GM12878 (cell line): ENCODE measurements at regions not wholly inside any gene's neighbourhood (a gene's known extent, or its start where the extent isn't known, plus 50 kb on each side); places are given as distances from the start of the nearest gene placed in this dataset.

Experiments
- ATF2 ChIP-seq: IDR thresholded peaks from 2 replicates; pipeline ENCODE4 v1.6.1; 2012; ENCODE audit warnings: low read length, inconsistent platforms
- BMI1 ChIP-seq: fragments of 450-650 bp; IDR thresholded peaks from 2 replicates; pipeline ENCODE4 v1.6.1; 2016; ENCODE audit warnings: mild to moderate bottlenecking, moderate library complexity, borderline replicate concordance
- CUX1 ChIP-seq: IDR thresholded peaks from 2 replicates; pipeline ENCODE4 v1.6.1; 2012; ENCODE audit warnings: improper control_type of control experiment, low read depth, low read length; ENCODE audit not compliant: insufficient replicate concordance
- E2F8 ChIP-seq: fragments of 450-650 bp; IDR thresholded peaks from 2 replicates; pipeline ENCODE4 v1.6.1; 2018; ENCODE audit warnings: mild to moderate bottlenecking, low read depth, moderate library complexity; ENCODE audit not compliant: partially characterized antibody
- HCFC1 ChIP-seq: fragments of 150-350 bp; IDR thresholded peaks from 2 replicates; pipeline ENCODE4 v1.6.1; 2014; ENCODE audit warnings: low read length
- HDGF ChIP-seq: fragments of 450-650 bp; IDR thresholded peaks from 2 replicates; pipeline ENCODE4 v1.6.1; 2016; ENCODE audit warnings: antibody characterized with exemption
- IRF4 ChIP-seq: IDR thresholded peaks from 2 replicates; pipeline ENCODE4 v1.6.1; 2011; ENCODE audit warnings: low read depth, low read length
- MAX ChIP-seq: IDR thresholded peaks from 2 replicates; pipeline ENCODE4 v1.6.1; 2012; ENCODE audit warnings: low read depth, low read length, improper control_type of control experiment
- NFXL1 ChIP-seq: fragments of 450-650 bp; IDR thresholded peaks from 2 replicates; pipeline ENCODE4 v1.6.1; 2017; ENCODE audit warnings: antibody characterized with exemption, mild to moderate bottlenecking, borderline replicate concordance
- PKNOX1 ChIP-seq: fragments of 450-650 bp; IDR thresholded peaks from 2 replicates; pipeline ENCODE4 v1.6.1; 2016; ENCODE audit warnings: mild to moderate bottlenecking
- SKIL ChIP-seq: fragments of 450-650 bp; IDR thresholded peaks from 2 replicates; pipeline ENCODE4 v1.6.1; 2017; ENCODE audit warnings: mild to moderate bottlenecking, low read depth, inconsistent platforms; ENCODE audit not compliant: poor library complexity, severe bottlenecking
- SP1 ChIP-seq: IDR thresholded peaks from one replicate; pipeline ENCODE4 v1.6.1; 2011; ENCODE audit warnings: low read depth, low read length
- USF2 ChIP-seq: IDR thresholded peaks from 2 replicates; pipeline ENCODE4 v1.6.1; 2011; ENCODE audit warnings: low read depth, low read length, improper control_type of control experiment, borderline replicate concordance
- WRNIP1 ChIP-seq: IDR thresholded peaks from 2 replicates; pipeline ENCODE4 v1.6.1; 2011; ENCODE audit warnings: low read depth, low read length, improper control_type of control experiment, borderline replicate concordance

GRCh38 chr3:40971191-40972168 lies 227.8 kb upstream of the CTNNB1 start (continued):
- TF ChIP-seq E2F8 (no peak), MAX (no peak), HCFC1 (no peak), BMI1 (peak; percentile 77), SP1 (peak; percentile 65), HDGF (no peak), ATF2 (peak; percentile 85), NFXL1 (no peak), SKIL (peak; percentile 98), USF2 (no peak), IRF4 (peak; percentile 74), PKNOX1 (peak; percentile 66), CUX1 (no peak), WRNIP1 (no peak)
